ENCODE measurements at regions not wholly inside any gene's neighbourhood (a gene's known extent, or its start where the extent isn't known, plus 50 kb on each side); places are given as distances from the start of the nearest gene placed in this dataset.

GRCh38 chr9:108436448-108436847 is 419.3 kb downstream of the ACTL7B start:
- Histone ChIP-seq H4K20me1 (replicated peaks; ENCODE audit: insufficient read depth) (no peaks in the 10 kb centered on the region), H3K27ac (ENCODE audit: low read depth) (no peak overlapping the region), H3K27me3 (ENCODE audit: insufficient read depth) (no peaks in the 10 kb centered on the region), H3K4me2 (no peak overlapping the region), H2AFZ (no peak overlapping the region), H3K4me3 (no peak overlapping the region), H3K9me2 (ENCODE audit: insufficient read depth) (no peaks in the 10 kb centered on the region; the same call in 1 of the 2 replicates), H3K36me3 (ENCODE audit: insufficient read depth) (no peaks in the 10 kb centered on the region), H3K4me1 (ENCODE audit: insufficient read depth) (no peaks in the 10 kb centered on the region), H3F3A (replicated peaks; ENCODE audit: low read depth) (no peaks in the 10 kb centered on the region), H3K79me2 (replicated peaks; ENCODE audit: insufficient read depth) (no peaks in the 10 kb centered on the region)
- Mint-ChIP-seq H3K9me3 (no peaks in the 10 kb centered on the region), H3K27me3 (ENCODE audit: insufficient read depth, low read depth, poor library complexity) (no peaks in the 10 kb centered on the region), H3K36me3 (ENCODE audit: low read depth) (no peaks in the 10 kb centered on the region), H3K27ac (no peak overlapping the region), H3K4me1 (no peaks in the 10 kb centered on the region), H3K4me3 (no peak overlapping the region)
- ATAC-seq (no peak), DNase-seq (ENCODE audit: low spot score) (no peak)
- TF ChIP-seq CREB1 (CRISPR knock-in tag; IDR thresholded peaks at IDR 0.05; ENCODE audit: low read depth) (no peak), CTCF (conservative IDR thresholded peaks at IDR 0.05; ENCODE audit: low read depth in 2 of 2) (no peak), ETS1 (IDR thresholded peaks at IDR 0.05) (no peak), NANOG (IDR thresholded peaks at IDR 0.05; ENCODE audit: borderline replicate concordance) (no peak), STAT1 (IDR thresholded peaks at IDR 0.05; ENCODE audit: unreplicated experiment) (no peak), REST (IDR thresholded peaks at IDR 0.05; ENCODE audit: unreplicated experiment) (no peak), ZNF114 (CRISPR knock-in tag; IDR thresholded peaks at IDR 0.05) (no peak), EZH2 (IDR thresholded peaks at IDR 0.05; ENCODE audit: low read depth, unreplicated experiment) (no peak), POLR2AphosphoS5 (IDR thresholded peaks at IDR 0.05; ENCODE audit: low read depth) (no peak), EZH2phosphoT487 (IDR thresholded peaks at IDR 0.05; ENCODE audit: unreplicated experiment) (no peak), ZNF331 (CRISPR knock-in tag; IDR thresholded peaks at IDR 0.05; ENCODE audit: low read depth) (no peak), ZNF462 (CRISPR knock-in tag; IDR thresholded peaks at IDR 0.05) (no peak), JUNB (IDR thresholded peaks at IDR 0.05; ENCODE audit: unreplicated experiment) (no peak)

All from GM23338 (cell line).